Upper lobe of right lung (tissue), 1 donor: ENCODE measurements at regions not wholly inside any gene's neighbourhood (a gene's known extent, or its start where the extent isn't known, plus 50 kb on each side); places are given as distances from the start of the nearest gene placed in this dataset.

Experiments used
- ATAC-seq: fragments of 200-7000 bp; cut with Tn5 transposase; one replicate; pipeline ENCODE4 v1.9.1; 2020; ENCODE audit warnings: mild to moderate bottlenecking, moderate library complexity
- DNase-seq: peaks from one replicate; pipeline ENCODE4 v3.0.0-alpha.2; 2020
- H3K27ac ChIP-seq: fragments of 200-600 bp; one replicate; pipeline ENCODE4 v1.8.0; 2022
- H3K27me3 ChIP-seq: fragments of 200-600 bp; one replicate; pipeline ENCODE4 v1.8.0; 2022; ENCODE audit warnings: mild to moderate bottlenecking
- H3K36me3 ChIP-seq: fragments of 200-600 bp; one replicate; pipeline ENCODE4 v1.8.0; 2022
- H3K4me1 ChIP-seq: fragments of 200-600 bp; one replicate; pipeline ENCODE4 v1.8.0; 2022
- H3K4me3 ChIP-seq: fragments of 200-600 bp; one replicate; pipeline ENCODE4 v1.8.0; 2022; ENCODE audit warnings: mild to moderate bottlenecking
- H3K9me3 ChIP-seq: fragments of 200-600 bp; one replicate; pipeline ENCODE4 v1.8.0; 2022
- CTCF ChIP-seq: fragments of 200-600 bp; IDR thresholded peaks from one replicate; pipeline ENCODE4 v1.8.0; 2022; ENCODE audit warnings: antibody characterized with exemption
- intact Hi-C: fragments of 100-400 bp; cut with DNase I; formaldehyde crosslinking; loops from one replicate; pipeline ENCODE4 v1.11.0; 2022
- donor health status: DM: no; HTN: yes; CAD: no; lungs with severe emphysema.

GRCh38 chrX:104432321-104432720 is 133.7 kb upstream of the IL1RAPL2 start:
- ATAC-seq (no peak), DNase-seq (no peak)
- Histone ChIP-seq H3K4me3 (no peak overlapping the region), H3K27ac (no peak overlapping the region), H3K9me3 (no peaks in the 10 kb centered on the region), H3K36me3 (no peaks in the 10 kb centered on the region), H3K4me1 (no peaks in the 10 kb centered on the region), H3K27me3 (no peaks in the 10 kb centered on the region)
- TF ChIP-seq CTCF, result no peak
- intact Hi-C loops, result no loop called here

DNA sequence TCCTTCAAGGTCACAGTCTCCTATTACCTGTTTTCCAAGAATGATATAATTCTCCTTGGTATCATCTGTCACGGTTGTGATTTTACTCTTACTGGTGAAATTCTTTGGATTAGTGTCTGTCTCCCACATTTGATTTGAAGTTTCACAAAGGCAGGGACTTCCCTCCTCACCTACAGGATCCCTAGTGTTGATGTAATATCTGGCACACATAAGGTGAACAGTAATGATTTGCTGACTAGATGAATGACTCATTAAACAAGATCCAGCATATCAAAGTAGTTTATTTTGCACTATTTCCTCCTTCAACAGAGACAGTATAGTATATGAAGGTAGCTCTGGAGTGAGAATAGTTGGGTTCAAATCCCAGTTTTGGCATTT is 135.3 kb upstream of the IL1RAPL2 start:
- no peak for DNase-seq
- H3K4me3 ChIP-seq, result no peak overlapping the region
- intact Hi-C loops, result no loop called here
- no peaks in the 10 kb centered on the region for H3K4me1 ChIP-seq
- no peak for ATAC-seq
- H3K36me3 ChIP-seq, result no peaks in the 10 kb centered on the region
- H3K27me3 ChIP-seq, result no peaks in the 10 kb centered on the region
- no peaks in the 10 kb centered on the region for H3K9me3 ChIP-seq
- no peak overlapping the region for H3K27ac ChIP-seq
- no peak for TF ChIP-seq CTCF

- Histone ChIP-seq H3K36me3 (no peaks in the 10 kb centered on the region), H3K4me3 (no peak overlapping the region), H3K4me1 (no peaks in the 10 kb centered on the region), H3K27me3 (no peaks in the 10 kb centered on the region), H3K9me3 (no peaks in the 10 kb centered on the region), H3K27ac (no peak overlapping the region)
- TF ChIP-seq CTCF, result no peak
- no peak for ATAC-seq
- DNase-seq, result no peak
- intact Hi-C loops, result no loop called here
Measured at GRCh38 chrX:104430072-104430741, 135.8 kb upstream of the IL1RAPL2 start.

GRCh38 chrX:104428231-104428630 is 137.8 kb upstream of the IL1RAPL2 start:
- Histone ChIP-seq H3K36me3 (no peaks in the 10 kb centered on the region), H3K27ac (no peak overlapping the region), H3K27me3 (no peaks in the 10 kb centered on the region), H3K9me3 (no peaks in the 10 kb centered on the region), H3K4me3 (no peak overlapping the region), H3K4me1 (no peaks in the 10 kb centered on the region)
- intact Hi-C loops, result no loop called here
- no peak for TF ChIP-seq CTCF
- DNase-seq, result no peak
- ATAC-seq, result no peak

- intact Hi-C loops, result no loop called here
- no peak for TF ChIP-seq CTCF
- Histone ChIP-seq H3K4me1 (no peaks in the 10 kb centered on the region), H3K36me3 (no peaks in the 10 kb centered on the region), H3K4me3 (no peak overlapping the region), H3K27ac (no peak overlapping the region), H3K27me3 (no peaks in the 10 kb centered on the region), H3K9me3 (no peaks in the 10 kb centered on the region)
- DNase-seq (no peak), ATAC-seq (no peak)
Measured at GRCh38 chrX:104427693-104428092, 138.3 kb upstream of the IL1RAPL2 start.

- intact Hi-C loops, result no loop called here
- no peak for DNase-seq
- H3K4me3 ChIP-seq, result no peak overlapping the region
Measured at GRCh38 chrX:104427073-104427472, 138.9 kb upstream of the IL1RAPL2 start.

More at GRCh38 chrX:104427073-104427472, 138.9 kb upstream of the IL1RAPL2 start:
- ATAC-seq, result no peak
- no peak for TF ChIP-seq CTCF
- no peak overlapping the region for H3K27ac ChIP-seq
- no peaks in the 10 kb centered on the region for H3K9me3 ChIP-seq
- no peaks in the 10 kb centered on the region for H3K4me1 ChIP-seq
- no peaks in the 10 kb centered on the region for H3K27me3 ChIP-seq
- no peaks in the 10 kb centered on the region for H3K36me3 ChIP-seq
